ENCODE measurements at regions not wholly inside any gene's neighbourhood (a gene's known extent, or its start where the extent isn't known, plus 50 kb on each side); places are given as distances from the start of the nearest gene placed in this dataset.

GRCh38 chr17:45719335-45720071, 64.6 kb upstream of the CRHR1 start:
- no peak overlapping the region for H3K4me3 ChIP-seq
- H3K36me3 ChIP-seq: no peaks in the 10 kb centered on the region
- H3K27me3 ChIP-seq: no peaks in the 10 kb centered on the region
- H3K9me3 ChIP-seq: peaks cover 0 to 5% (median 0%) of the 10 kb centered on the region in 4 donors
- H3K27ac ChIP-seq: no peak overlapping the region
- no peak for DNase-seq
- peak in 1 of 2 donors; percentile 63 for ATAC-seq (ENCODE audit: low FRiP score in 2 of 2)
- TF ChIP-seq POLR2A (IDR thresholded peaks at IDR 0.05) (no peak), CTCF (IDR thresholded peaks at IDR 0.05) (peak in 2 of 6 experiments; percentile 13 to 25), POLR2AphosphoS5 (IDR thresholded peaks at IDR 0.05) (no peak)
- 69 to 76% methylated on average over 3 of the region's 3 CpGs for WGBS, 2 donors
- H3K4me1 ChIP-seq: no peaks in the 10 kb centered on the region

- Histone ChIP-seq H3K9me3 (peaks cover 0 to 5% (median 0%) of the 10 kb centered on the region in 4 donors), H3K4me3 (no peak overlapping the region), H3K27ac (no peak overlapping the region), H3K27me3 (no peaks in the 10 kb centered on the region), H3K36me3 (no peaks in the 10 kb centered on the region), H3K4me1 (no peaks in the 10 kb centered on the region)
- ATAC-seq (ENCODE audit: low FRiP score in 2 of 2) (no peak), DNase-seq (peak in 1 of 2 donors; percentile 29)
- TF ChIP-seq POLR2AphosphoS5 (IDR thresholded peaks at IDR 0.05) (no peak), EP300 (IDR thresholded peaks at IDR 0.05) (no peak), CTCF (IDR thresholded peaks at IDR 0.05) (no peak), POLR2A (IDR thresholded peaks at IDR 0.05) (no peak)
- WGBS, 2 donors: 65 to 79% methylated on average over 7 to 11 of the region's 11 CpGs
These were observed 63.7 kb upstream of the CRHR1 start for GRCh38 chr17:45720386-45720785.

DNA sequence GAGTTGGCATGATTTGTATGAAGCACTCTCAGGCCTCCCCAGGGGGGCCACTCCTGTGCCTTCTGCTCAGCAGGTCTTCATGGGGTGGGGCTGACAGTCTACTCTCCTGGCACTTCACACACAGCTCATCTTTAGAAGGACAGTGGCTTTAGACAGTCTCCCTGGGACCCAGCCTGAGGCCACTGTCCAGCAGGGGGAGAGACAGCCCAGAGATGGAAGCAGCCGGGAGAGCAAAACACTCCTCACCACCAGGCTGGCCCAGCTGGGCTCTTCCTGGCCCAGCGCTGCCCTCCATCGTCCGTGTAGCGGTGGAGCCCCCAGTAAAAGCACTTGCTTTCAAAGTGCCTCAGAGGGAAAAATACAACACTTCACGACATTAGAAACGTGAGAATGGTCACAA, 62.0 kb upstream of the CRHR1 start:
- Histone ChIP-seq H3K27me3 (no peaks in the 10 kb centered on the region), H3K4me3 (no peak overlapping the region), H3K27ac (no peak overlapping the region), H3K9me3 (peaks cover 0 to 5% (median 0%) of the 10 kb centered on the region in 4 donors), H3K36me3 (no peaks in the 10 kb centered on the region), H3K4me1 (no peaks in the 10 kb centered on the region)
- DNase-seq (no peak), ATAC-seq (ENCODE audit: low FRiP score in 2 of 2) (no peak)
- 22 to 30% methylated on average over 7 of the region's 7 CpGs for WGBS, 2 donors
- TF ChIP-seq EP300 (IDR thresholded peaks at IDR 0.05) (no peak), CTCF (IDR thresholded peaks at IDR 0.05) (no peak), POLR2AphosphoS5 (IDR thresholded peaks at IDR 0.05) (no peak), POLR2A (IDR thresholded peaks at IDR 0.05) (no peak)

DNA sequence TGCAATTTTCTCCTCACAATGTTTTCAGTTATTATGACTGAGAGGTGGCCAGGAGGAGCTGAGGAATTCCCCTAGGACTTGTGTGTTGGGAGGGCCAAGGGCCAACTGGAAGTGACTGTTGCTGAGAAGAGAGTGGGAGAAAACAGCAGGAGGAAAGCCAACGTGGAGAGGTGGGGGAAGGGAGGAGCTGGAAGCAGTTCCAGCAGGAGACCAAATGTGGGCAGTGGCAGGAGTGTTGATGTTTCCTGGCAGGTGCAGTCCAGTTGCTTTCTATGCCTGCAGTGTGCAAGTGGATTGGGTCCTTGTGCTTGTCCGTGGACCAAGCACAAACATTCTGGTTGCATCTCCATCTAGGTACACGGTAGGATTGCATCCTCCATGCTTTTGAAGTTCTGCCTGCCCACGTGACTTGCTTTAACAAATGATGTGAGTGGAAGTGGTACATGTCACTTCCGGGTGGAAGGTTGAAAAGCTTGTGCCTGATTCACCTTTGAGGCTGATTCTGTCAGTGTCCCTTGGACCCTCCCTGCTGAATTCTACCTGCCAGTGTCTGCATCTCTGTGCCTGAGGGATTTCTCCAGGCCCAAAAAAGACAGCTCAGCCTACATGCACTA, 54.7 kb upstream of the CRHR1 start:
- peaks cover 11 to 21% (median 14%) of the 10 kb centered on the region in 4 donors for H3K9me3 ChIP-seq
- H3K27me3 ChIP-seq: no peaks in the 10 kb centered on the region
- no peak for TF ChIP-seq EP300 (IDR thresholded peaks at IDR 0.05)
- no peak overlapping the region for H3K27ac ChIP-seq
- DNase-seq (no peak), ATAC-seq (ENCODE audit: low FRiP score in 2 of 2) (no peak)
- H3K4me1 ChIP-seq: no peaks in the 10 kb centered on the region
- no peaks in the 10 kb centered on the region for H3K36me3 ChIP-seq
- whole genome bisulfite sequencing, 2 donors: 51 to 65% methylated on average over 5 of the region's 5 CpGs
- H3K4me3 ChIP-seq: no peak overlapping the region

- no peak for TF ChIP-seq EP300 (IDR thresholded peaks at IDR 0.05)
- TF ChIP-seq CTCF (IDR thresholded peaks at IDR 0.05): no peak
- no peak for TF ChIP-seq POLR2AphosphoS5 (IDR thresholded peaks at IDR 0.05)
- no peak for TF ChIP-seq POLR2A (IDR thresholded peaks at IDR 0.05)
- no peak overlapping the region for H3K27ac ChIP-seq
- no peak for DNase-seq
- no peaks in the 10 kb centered on the region for H3K36me3 ChIP-seq
- whole genome bisulfite sequencing, 2 donors: 75 to 92% methylated on average over 2 of the region's 2 CpGs
- no peaks in the 10 kb centered on the region for H3K27me3 ChIP-seq
- no peaks in the 10 kb centered on the region for H3K4me1 ChIP-seq
- peaks cover 11 to 21% (median 14%) of the 10 kb centered on the region in 4 donors for H3K9me3 ChIP-seq
- no peak overlapping the region for H3K4me3 ChIP-seq
- ATAC-seq (ENCODE audit: low FRiP score in 2 of 2): no peak
These were observed 53.9 kb upstream of the CRHR1 start for GRCh38 chr17:45730192-45730591.

Data from upper lobe of left lung (tissue), 6 donors.